ENCODE measurements at regions not wholly inside any gene's neighbourhood (a gene's known extent, or its start where the extent isn't known, plus 50 kb on each side); places are given as distances from the start of the nearest gene placed in this dataset.

DNA sequence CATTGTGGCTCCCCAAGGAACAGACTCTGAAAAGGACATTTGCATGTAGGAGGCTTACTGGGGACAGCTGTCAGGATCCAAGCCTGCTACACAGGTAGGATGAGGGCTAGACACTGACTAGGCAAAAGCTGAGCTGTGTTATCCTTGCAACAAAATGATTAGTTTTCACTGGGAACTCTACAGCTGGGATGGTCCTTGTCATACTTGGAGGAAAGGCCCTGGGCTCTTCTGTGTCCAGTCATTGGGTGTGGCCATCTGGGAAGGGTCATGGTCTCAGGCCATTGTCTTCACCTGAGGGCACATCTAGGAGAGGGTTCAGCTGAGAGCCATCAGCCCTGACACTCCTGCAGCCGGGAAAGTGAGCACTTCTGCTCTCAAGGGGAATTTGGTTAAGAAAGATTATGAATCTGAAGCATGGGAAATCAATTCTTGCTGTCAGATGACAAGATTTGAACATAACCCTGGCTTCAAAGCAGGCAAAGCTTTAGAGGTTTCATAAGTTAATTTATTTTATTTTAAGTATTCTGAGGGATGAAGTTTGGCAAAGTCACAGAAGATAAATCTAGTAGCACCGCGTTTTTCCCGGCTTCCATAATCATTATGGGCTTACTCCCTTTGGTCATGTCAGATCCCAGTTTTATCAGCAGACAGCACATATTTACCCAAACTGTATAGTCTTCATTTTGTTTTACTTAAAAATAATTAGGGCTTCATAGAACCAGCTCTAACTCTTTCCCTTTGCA is 78.4 kb upstream of the SLC22A23 start:
- no TSS peak for BruUV-seq (replicated peaks)
- Histone ChIP-seq H3K27ac (ENCODE audit: low read depth, low read length, poor library complexity, severe bottlenecking) (no peak overlapping the region), H3K4me3 (ENCODE audit: low read depth, low read length, poor library complexity, severe bottlenecking) (no peak overlapping the region), H3K27me3 (replicated peaks; ENCODE audit: insufficient read depth, low read depth, low read length, poor library complexity) (no peaks in the 10 kb centered on the region), H3K9me3 (ENCODE audit: low read depth, low read length, poor library complexity, severe bottlenecking) (no peaks in the 10 kb centered on the region), H3K36me3 (ENCODE audit: insufficient read depth, low read length, poor library complexity, severe bottlenecking) (no peaks in the 10 kb centered on the region), H3K4me1 (ENCODE audit: insufficient read depth, low read length, poor library complexity, severe bottlenecking) (no peaks in the 10 kb centered on the region)
- TF ChIP-seq CTCF (conservative IDR thresholded peaks at IDR 0.05; ENCODE audit: low read depth, low read length) (no peak), EZH2 (IDR thresholded peaks at IDR 0.05; ENCODE audit: borderline replicate concordance, low read depth, low read length, poor library complexity, severe bottlenecking) (no peak)
- ChIA-PET POLR2A (ENCODE audit: low non-redundant PET) (no interaction called here), CTCF (no interaction called here)
- intact Hi-C loops (cut with micrococcal nuclease; ENCODE audit: unreplicated experiment), result no loop called here
- DNase-seq (ENCODE audit: low spot score), result no peak

GRCh38 chr6:3534599-3534998 is 77.7 kb upstream of the SLC22A23 start:
- BruUV-seq (replicated peaks), result no TSS peak
- CTCF ChIA-PET, result no interaction called here
- TF ChIP-seq CTCF (conservative IDR thresholded peaks at IDR 0.05; ENCODE audit: low read depth, low read length) (no peak), EZH2 (IDR thresholded peaks at IDR 0.05; ENCODE audit: borderline replicate concordance, low read depth, low read length, poor library complexity, severe bottlenecking) (no peak)

GRCh38 chr6:3533981-3534380 is 77.1 kb upstream of the SLC22A23 start:
- no peaks in the 10 kb centered on the region for H3K4me1 ChIP-seq (ENCODE audit: insufficient read depth, low read length, poor library complexity, severe bottlenecking)
- BruUV-seq (replicated peaks), result no TSS peak
- intact Hi-C loops (cut with micrococcal nuclease; ENCODE audit: unreplicated experiment), result no loop called here
- H3K4me3 ChIP-seq (ENCODE audit: low read depth, low read length, poor library complexity, severe bottlenecking), result no peak overlapping the region
- ChIA-PET CTCF (no interaction called here), POLR2A (ENCODE audit: low non-redundant PET) (no interaction called here)
- H3K36me3 ChIP-seq (ENCODE audit: insufficient read depth, low read length, poor library complexity, severe bottlenecking), result no peaks in the 10 kb centered on the region
- no peak for DNase-seq (ENCODE audit: low spot score)
- H3K27ac ChIP-seq (ENCODE audit: low read depth, low read length, poor library complexity, severe bottlenecking), result no peak overlapping the region
- no peaks in the 10 kb centered on the region for H3K27me3 ChIP-seq (replicated peaks; ENCODE audit: insufficient read depth, low read depth, low read length, poor library complexity)
- H3K9me3 ChIP-seq (ENCODE audit: low read depth, low read length, poor library complexity, severe bottlenecking), result no peaks in the 10 kb centered on the region
- TF ChIP-seq CTCF (conservative IDR thresholded peaks at IDR 0.05; ENCODE audit: low read depth, low read length) (no peak), EZH2 (IDR thresholded peaks at IDR 0.05; ENCODE audit: borderline replicate concordance, low read depth, low read length, poor library complexity, severe bottlenecking) (no peak)

More at GRCh38 chr6:3534599-3534998, 77.7 kb upstream of the SLC22A23 start:
- POLR2A ChIA-PET (ENCODE audit: low non-redundant PET), result no interaction called here
- no peak for DNase-seq (ENCODE audit: low spot score)
- H3K9me3 ChIP-seq (ENCODE audit: low read depth, low read length, poor library complexity, severe bottlenecking), result no peaks in the 10 kb centered on the region
- no peaks in the 10 kb centered on the region for H3K4me1 ChIP-seq (ENCODE audit: insufficient read depth, low read length, poor library complexity, severe bottlenecking)
- H3K27me3 ChIP-seq (replicated peaks; ENCODE audit: insufficient read depth, low read depth, low read length, poor library complexity), result no peaks in the 10 kb centered on the region
- no peak overlapping the region for H3K27ac ChIP-seq (ENCODE audit: low read depth, low read length, poor library complexity, severe bottlenecking)
- no peak overlapping the region for H3K4me3 ChIP-seq (ENCODE audit: low read depth, low read length, poor library complexity, severe bottlenecking)
- intact Hi-C loops (cut with micrococcal nuclease; ENCODE audit: unreplicated experiment), result no loop called here
- H3K36me3 ChIP-seq (ENCODE audit: insufficient read depth, low read length, poor library complexity, severe bottlenecking), result no peaks in the 10 kb centered on the region
